ENCODE measurements at regions not wholly inside any gene's neighbourhood (a gene's known extent, or its start where the extent isn't known, plus 50 kb on each side); places are given as distances from the start of the nearest gene placed in this dataset.

DNA sequence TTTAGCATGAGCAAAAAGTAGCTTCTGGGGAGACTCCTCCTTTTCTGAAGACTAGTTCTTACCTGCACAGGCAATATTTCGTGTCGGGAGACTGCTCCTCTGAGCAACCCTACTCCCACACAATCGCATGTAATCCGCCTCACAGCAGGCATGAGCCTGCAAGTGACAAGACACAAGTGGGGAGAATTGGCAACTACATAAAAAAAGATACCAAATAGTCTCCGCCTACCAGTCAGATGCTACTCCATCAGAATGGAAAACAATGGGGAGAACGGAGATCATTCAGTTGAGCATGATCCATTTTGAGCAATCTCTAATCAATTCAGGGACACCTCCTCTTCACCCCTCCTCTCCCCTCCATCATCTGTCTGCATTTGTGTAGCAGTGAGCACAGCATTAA, 321.0 kb downstream of the COG6 start:
- no peaks in the 10 kb centered on the region for H3K4me1 ChIP-seq (ENCODE audit: low read depth)
- TF ChIP-seq, protein P1, sequence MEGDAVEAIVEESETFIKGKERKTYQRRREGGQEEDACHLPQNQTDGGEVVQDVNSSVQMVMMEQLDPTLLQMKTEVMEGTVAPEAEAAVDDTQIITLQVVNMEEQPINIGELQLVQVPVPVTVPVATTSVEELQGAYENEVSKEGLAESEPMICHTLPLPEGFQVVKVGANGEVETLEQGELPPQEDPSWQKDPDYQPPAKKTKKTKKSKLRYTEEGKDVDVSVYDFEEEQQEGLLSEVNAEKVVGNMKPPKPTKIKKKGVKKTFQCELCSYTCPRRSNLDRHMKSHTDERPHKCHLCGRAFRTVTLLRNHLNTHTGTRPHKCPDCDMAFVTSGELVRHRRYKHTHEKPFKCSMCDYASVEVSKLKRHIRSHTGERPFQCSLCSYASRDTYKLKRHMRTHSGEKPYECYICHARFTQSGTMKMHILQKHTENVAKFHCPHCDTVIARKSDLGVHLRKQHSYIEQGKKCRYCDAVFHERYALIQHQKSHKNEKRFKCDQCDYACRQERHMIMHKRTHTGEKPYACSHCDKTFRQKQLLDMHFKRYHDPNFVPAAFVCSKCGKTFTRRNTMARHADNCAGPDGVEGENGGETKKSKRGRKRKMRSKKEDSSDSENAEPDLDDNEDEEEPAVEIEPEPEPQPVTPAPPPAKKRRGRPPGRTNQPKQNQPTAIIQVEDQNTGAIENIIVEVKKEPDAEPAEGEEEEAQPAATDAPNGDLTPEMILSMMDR (IDR thresholded peaks at IDR 0.05): no peak
- H3K9me3 ChIP-seq: no peaks in the 10 kb centered on the region
- ATAC-seq (no peak), DNase-seq (no peak)
- H3K4me3 ChIP-seq: no peak overlapping the region
- no peaks in the 10 kb centered on the region for H3K36me3 ChIP-seq (ENCODE audit: low read depth)
- intact Hi-C loops (cut with DNase I, micrococcal nuclease): no loop called here

DNA sequence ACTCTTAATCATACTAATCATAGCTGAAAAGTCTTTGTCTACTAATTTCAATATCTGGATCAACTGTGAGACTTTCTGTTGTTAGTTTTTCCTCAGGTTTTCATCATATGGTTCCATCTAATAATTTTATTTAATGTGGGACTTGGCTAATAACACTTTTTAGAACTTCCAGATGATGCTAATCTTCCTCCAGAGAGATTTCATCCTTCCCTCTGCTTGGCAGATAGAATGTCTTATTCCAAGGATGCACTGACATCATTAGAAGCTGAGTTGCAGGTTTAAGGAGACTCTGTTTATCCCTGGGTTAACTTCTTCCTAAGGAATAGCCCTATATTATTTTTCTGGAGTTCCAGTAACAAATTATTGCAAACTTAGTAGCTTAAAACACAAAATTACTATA, 325.6 kb downstream of the COG6 start:
- no peak for ATAC-seq
- Histone ChIP-seq H3K9me3 (no peaks in the 10 kb centered on the region), H3K4me3 (no peak overlapping the region), H3K36me3 (ENCODE audit: low read depth) (no peaks in the 10 kb centered on the region), H3K4me1 (ENCODE audit: low read depth) (no peaks in the 10 kb centered on the region)
- DNase-seq: no peak
- intact Hi-C loops (cut with DNase I, micrococcal nuclease): no loop called here
- TF ChIP-seq, protein P1 (IDR thresholded peaks at IDR 0.05): no peak

- Histone ChIP-seq H3K9me3 (no peaks in the 10 kb centered on the region), H3K4me1 (ENCODE audit: low read depth) (no peaks in the 10 kb centered on the region), H3K4me3 (no peak overlapping the region), H3K36me3 (ENCODE audit: low read depth) (no peaks in the 10 kb centered on the region)
- no peak for DNase-seq
- TF ChIP-seq, protein P1 (IDR thresholded peaks at IDR 0.05): no peak
- intact Hi-C loops (cut with DNase I, micrococcal nuclease): no loop called here
- no peak for ATAC-seq
Observed at GRCh38 chr13:39982745-39983144, 327.3 kb downstream of the COG6 start.

- Histone ChIP-seq H3K4me3 (no peak overlapping the region), H3K9me3 (no peaks in the 10 kb centered on the region), H3K36me3 (ENCODE audit: low read depth) (no peaks in the 10 kb centered on the region), H3K4me1 (ENCODE audit: low read depth) (no peaks in the 10 kb centered on the region)
- DNase-seq (no peak), ATAC-seq (no peak)
- intact Hi-C loops (cut with DNase I, micrococcal nuclease): no loop called here
- TF ChIP-seq, protein P1 (IDR thresholded peaks at IDR 0.05): no peak
Observed at GRCh38 chr13:39985071-39985470, 329.6 kb downstream of the COG6 start.

GRCh38 chr13:39988351-39988750, 332.9 kb downstream of the COG6 start:
- no peak for ATAC-seq
- Histone ChIP-seq H3K4me1 (ENCODE audit: low read depth) (no peaks in the 10 kb centered on the region), H3K4me3 (no peak overlapping the region), H3K9me3 (no peaks in the 10 kb centered on the region), H3K36me3 (ENCODE audit: low read depth) (no peaks in the 10 kb centered on the region)
- TF ChIP-seq, protein P1 (IDR thresholded peaks at IDR 0.05): no peak
- intact Hi-C loops (cut with DNase I, micrococcal nuclease): no loop called here
- DNase-seq: no peak

- no peak for DNase-seq
Observed at GRCh38 chr13:39998166-39998565, 342.7 kb downstream of the COG6 start.

More at GRCh38 chr13:39998166-39998565, 342.7 kb downstream of the COG6 start:
- Histone ChIP-seq H3K36me3 (ENCODE audit: low read depth) (no peaks in the 10 kb centered on the region), H3K4me3 (no peak overlapping the region), H3K9me3 (no peaks in the 10 kb centered on the region), H3K4me1 (ENCODE audit: low read depth) (no peaks in the 10 kb centered on the region)
- no peak for ATAC-seq
- TF ChIP-seq, protein P1 (IDR thresholded peaks at IDR 0.05): no peak
- intact Hi-C loops (cut with DNase I, micrococcal nuclease): loop anchor here in 1 of 2 donors (5.0 kb wide), 1 partner anchor 269 kb away; no protein-coding TSS in a partner anchor

All from mucosa of descending colon (tissue), 3 donors.